Testis (tissue), 2 donors: ENCODE measurements at regions not wholly inside any gene's neighbourhood (a gene's known extent, or its start where the extent isn't known, plus 50 kb on each side); places are given as distances from the start of the nearest gene placed in this dataset.

Experiments
- POLR2A ChIP-seq: fragments of 450-650 bp; IDR thresholded peaks from one replicate; pipeline ENCODE4 v1.6.1; 2017; ENCODE audit warnings: antibody characterized with exemption, mild to moderate bottlenecking, moderate library complexity
- TF ChIP-seq, protein P1 (sequence below), 3 experiments: fragments of 450-650 bp in 2 of 3; fragments of 200-600 bp in 1 of 3; sonication (generic) in 1 of 3; IDR thresholded peaks; one replicate each; pipeline ENCODE4 v1.5.1; 2016 to 2019; ENCODE audit warnings: antibody characterized with exemption in 3 of 3, mild to moderate bottlenecking in 2 of 3, moderate library complexity in 1 of 3

DNA sequence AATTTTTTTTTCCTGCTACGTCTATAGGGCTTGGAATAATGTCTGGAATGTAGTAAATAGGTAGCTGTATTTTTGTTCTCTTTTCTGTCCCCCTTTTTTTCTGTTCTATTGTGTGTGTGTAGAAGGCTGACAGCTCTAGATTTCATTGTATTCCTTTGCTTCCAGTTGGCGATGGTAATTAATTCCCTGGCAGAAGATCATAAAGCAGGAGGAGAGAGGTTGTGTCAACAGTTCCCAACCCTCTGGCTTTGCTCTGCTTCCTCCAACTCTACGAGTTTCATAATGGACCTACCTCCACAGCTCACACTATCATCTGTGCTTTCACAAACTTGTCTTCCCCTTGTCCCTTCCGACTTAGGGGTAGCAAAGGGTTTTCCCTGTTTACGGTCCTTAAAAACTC lies 117.9 kb upstream of the CDH18 start:
- TF ChIP-seq, protein P1, sequence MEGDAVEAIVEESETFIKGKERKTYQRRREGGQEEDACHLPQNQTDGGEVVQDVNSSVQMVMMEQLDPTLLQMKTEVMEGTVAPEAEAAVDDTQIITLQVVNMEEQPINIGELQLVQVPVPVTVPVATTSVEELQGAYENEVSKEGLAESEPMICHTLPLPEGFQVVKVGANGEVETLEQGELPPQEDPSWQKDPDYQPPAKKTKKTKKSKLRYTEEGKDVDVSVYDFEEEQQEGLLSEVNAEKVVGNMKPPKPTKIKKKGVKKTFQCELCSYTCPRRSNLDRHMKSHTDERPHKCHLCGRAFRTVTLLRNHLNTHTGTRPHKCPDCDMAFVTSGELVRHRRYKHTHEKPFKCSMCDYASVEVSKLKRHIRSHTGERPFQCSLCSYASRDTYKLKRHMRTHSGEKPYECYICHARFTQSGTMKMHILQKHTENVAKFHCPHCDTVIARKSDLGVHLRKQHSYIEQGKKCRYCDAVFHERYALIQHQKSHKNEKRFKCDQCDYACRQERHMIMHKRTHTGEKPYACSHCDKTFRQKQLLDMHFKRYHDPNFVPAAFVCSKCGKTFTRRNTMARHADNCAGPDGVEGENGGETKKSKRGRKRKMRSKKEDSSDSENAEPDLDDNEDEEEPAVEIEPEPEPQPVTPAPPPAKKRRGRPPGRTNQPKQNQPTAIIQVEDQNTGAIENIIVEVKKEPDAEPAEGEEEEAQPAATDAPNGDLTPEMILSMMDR (IDR thresholded peaks at IDR 0.05), result no peak
- no peak for TF ChIP-seq POLR2A
